PC-3 (cell line): ENCODE measurements at regions not wholly inside any gene's neighbourhood (a gene's known extent, or its start where the extent isn't known, plus 50 kb on each side); places are given as distances from the start of the nearest gene placed in this dataset.
"Not testable (repeated sequence)": the region's sequence is repeated elsewhere in the genome, so short reads cannot be mapped to it uniquely, and the experiment has no call there.

ENCODE experiments used
- ATAC-seq: fragments of 200-7000 bp; cut with Tn5 transposase; 2 replicates; pipeline ENCODE4 v1.9.1; 2020; ENCODE audit warnings: mild to moderate bottlenecking, moderate library complexity
- BruUV-seq: library from RNA; stranded (reverse); fragments of 400-500 nt; replicated peaks from 2 replicates; lab custom pipeline; 2021; lab: Mats Ljungman, UMichigan
- CTCF ChIA-PET: fragments of 300-600 bp; sonication (Branson Sonifier 250); formaldehyde crosslinking; loops from one replicate; lab custom pipeline; 2022; ENCODE audit warnings: antibody characterized with exemption; lab: Charles Lee
- POLR2A ChIA-PET: fragments of 300-600 bp; sonication (Branson Sonifier 250); formaldehyde crosslinking; loops from one replicate; lab custom pipeline; 2022; ENCODE audit warnings: antibody characterized with exemption; ENCODE audit not compliant: unreplicated experiment; lab: Charles Lee
- DNase-seq: peaks from one replicate; pipeline ENCODE4 v3.0.0-alpha.2; 2015
- H2AFZ ChIP-seq: fragments of 300-600 bp; sonication (generic); 2 replicates; pipeline ENCODE4 v1.6.0; 2016; ENCODE audit warnings: antibody characterized with exemption, low read length
- H3F3A ChIP-seq: fragments of 300-600 bp; sonication (generic); one replicate; pipeline ENCODE4 v1.6.0; 2017; ENCODE audit warnings: antibody characterized with exemption, low read length, control low read depth, mild to moderate bottlenecking; ENCODE audit not compliant: unreplicated experiment
- H3K27ac ChIP-seq: fragments of 300-600 bp; sonication (generic); 2 replicates; pipeline ENCODE4 v1.5.1; 2016; ENCODE audit warnings: mild to moderate bottlenecking, low read length
- H3K27me3 ChIP-seq: fragments of 300-600 bp; sonication (generic); 2 replicates; pipeline ENCODE4 v1.6.1; 2016; ENCODE audit warnings: low read length, mixed read lengths
- H3K36me3 ChIP-seq: fragments of 300-600 bp; sonication (generic); 2 replicates; pipeline ENCODE4 v1.6.1; 2016; ENCODE audit warnings: low read depth, mixed run types, low read length, mixed read lengths
- H3K4me1 ChIP-seq: fragments of 300-600 bp; sonication (generic); 2 replicates; pipeline ENCODE4 v1.5.1; 2016; ENCODE audit warnings: low read length; ENCODE audit not compliant: insufficient read depth
- H3K4me2 ChIP-seq: fragments of 300-600 bp; sonication (generic); 2 replicates; pipeline ENCODE4 v1.6.0; 2016; ENCODE audit warnings: low read length
- H3K4me3 ChIP-seq: fragments of 300-600 bp; sonication (generic); 2 replicates; pipeline ENCODE4 v1.5.1; 2016; ENCODE audit warnings: mild to moderate bottlenecking, low read length, mixed read lengths
- H3K79me2 ChIP-seq: fragments of 300-600 bp; sonication (generic); 2 replicates; pipeline ENCODE4 v1.6.1; 2017; ENCODE audit warnings: low read length, mixed read lengths
- H3K9ac ChIP-seq: fragments of 300-600 bp; sonication (generic); 2 replicates; pipeline ENCODE4 v1.6.0; 2016; ENCODE audit warnings: mild to moderate bottlenecking, low read length
- H3K9me2 ChIP-seq: fragments of 300-600 bp; sonication (generic); replicated peaks from 2 replicates; pipeline ENCODE4 v1.6.1; 2016; ENCODE audit warnings: mixed run types, low read length, mixed read lengths
- H3K9me3 ChIP-seq: fragments of 300-600 bp; sonication (generic); 2 replicates; pipeline ENCODE4 v1.6.1; 2016; ENCODE audit warnings: low read length, mixed read lengths
- H4K20me1 ChIP-seq: fragments of 300-600 bp; sonication (generic); 2 replicates; pipeline ENCODE4 v1.6.1; 2016; ENCODE audit warnings: low read length, mixed read lengths
- EZH2 ChIP-seq: fragments of 300-600 bp; sonication (generic); IDR thresholded peaks from one replicate; pipeline ENCODE4 v1.6.1; 2017; ENCODE audit warnings: antibody characterized with exemption, mild to moderate bottlenecking, low read length; ENCODE audit not compliant: unreplicated experiment
- EZH2phosphoT487 ChIP-seq: fragments of 300-600 bp; sonication (generic); IDR thresholded peaks from 2 replicates; pipeline ENCODE4 v1.6.1; 2018; ENCODE audit warnings: mild to moderate bottlenecking, antibody characterized with exemption, low read length, borderline replicate concordance
- intact Hi-C: fragments of 100-400 bp; cut with micrococcal nuclease; formaldehyde crosslinking; loops from 2 replicates; pipeline ENCODE4 v1.9.0; 2023
- TF ChIP-seq, protein P1 (sequence below): fragments of 300-600 bp; sonication (generic); conservative IDR thresholded peaks from 2 replicates; pipeline ENCODE4 v1.5.1; 2017; ENCODE audit warnings: antibody characterized with exemption, low read depth, mild to moderate bottlenecking, low read length

- intact Hi-C loops, H3K9me3 ChIP-seq, H2AFZ ChIP-seq, H3K79me2 ChIP-seq, ATAC-seq, BruUV-seq, H3K27me3 ChIP-seq, H3K4me2 ChIP-seq, H3K9ac ChIP-seq, H3K27ac ChIP-seq, DNase-seq, POLR2A ChIA-PET, H3F3A ChIP-seq, H3K4me3 ChIP-seq, H4K20me1 ChIP-seq, CTCF ChIA-PET, H3K9me2 ChIP-seq, H3K36me3 ChIP-seq: not testable (repeated sequence)
- H3K4me1 ChIP-seq, result peaks cover 17% of the 10 kb centered on the region
Observed at GRCh38 chr16:88262858-88263563, 119.7 kb upstream of the ZNF469 start.

DNA sequence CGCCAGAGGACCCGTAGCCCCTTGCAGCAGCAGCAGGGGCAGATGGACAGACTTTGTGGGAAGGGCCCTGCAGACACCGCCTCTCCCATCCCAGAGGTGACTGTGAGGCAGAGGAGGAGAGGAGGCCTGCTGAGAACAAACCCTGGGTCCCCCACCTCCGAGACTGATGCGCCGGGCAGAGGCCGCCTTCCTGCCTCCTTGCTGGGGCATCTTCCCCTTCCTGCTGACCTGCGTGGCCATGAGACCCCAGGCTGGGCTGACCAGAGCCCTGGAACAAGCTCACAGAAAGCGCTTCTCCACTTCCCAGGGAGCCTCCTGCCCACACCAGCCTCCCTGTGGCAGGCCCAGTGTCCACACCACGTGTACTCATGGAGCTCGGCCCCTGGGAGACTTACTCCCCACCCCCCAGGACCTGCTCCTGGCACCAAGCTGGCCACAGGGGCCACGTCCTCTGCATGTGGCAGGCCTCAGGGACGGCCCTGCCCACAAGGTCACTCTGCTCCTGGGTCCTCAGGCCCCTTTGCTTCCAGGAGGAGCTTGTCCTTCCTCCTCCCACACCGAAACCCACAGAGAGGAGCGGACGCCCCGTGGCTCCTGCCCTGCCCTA, 119.0 kb upstream of the ZNF469 start:
- H3K4me2 ChIP-seq, POLR2A ChIA-PET, H3K36me3 ChIP-seq, H3K79me2 ChIP-seq, H3K27me3 ChIP-seq, H3K9me2 ChIP-seq, H3K9me3 ChIP-seq, H2AFZ ChIP-seq, intact Hi-C loops, H3K9ac ChIP-seq, H4K20me1 ChIP-seq, DNase-seq, H3F3A ChIP-seq, CTCF ChIA-PET, ATAC-seq, H3K27ac ChIP-seq, H3K4me3 ChIP-seq: not testable (repeated sequence)
- BruUV-seq, result TSS peak; percentile 21
- H3K4me1 ChIP-seq, result peaks cover 17% of the 10 kb centered on the region

DNA sequence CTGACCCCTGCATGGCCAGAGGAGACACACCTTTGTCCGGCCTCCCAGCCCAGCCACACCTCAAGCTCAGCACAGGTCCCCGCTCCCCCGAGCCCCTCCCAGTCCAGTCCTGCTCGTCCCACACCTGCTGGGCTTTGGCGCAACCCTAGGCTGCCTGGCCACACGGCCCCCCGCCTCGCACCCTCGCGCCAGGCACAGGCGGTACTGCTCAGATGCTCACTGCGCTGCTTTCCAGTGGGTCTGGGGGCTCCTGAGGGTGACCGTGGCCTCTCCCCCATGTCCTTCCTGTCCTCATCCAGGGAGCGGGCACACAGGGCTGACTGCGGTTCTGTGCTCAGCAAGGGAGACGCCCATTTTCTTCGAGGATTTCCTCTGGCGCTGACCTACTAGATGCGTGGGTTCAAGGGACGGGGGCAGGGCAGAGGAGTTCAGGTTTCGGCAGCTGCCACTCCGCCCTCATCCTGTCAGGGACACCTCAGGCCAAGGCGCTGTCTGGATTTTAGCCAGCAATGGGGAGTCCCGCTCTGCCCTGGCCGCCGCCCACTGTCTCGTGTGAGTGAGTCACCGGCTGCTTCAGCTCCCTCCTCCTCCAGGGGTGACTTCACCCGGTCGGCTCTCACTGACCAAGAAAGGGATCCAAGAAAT, 118.0 kb upstream of the ZNF469 start:
- no peaks in the 10 kb centered on the region for H3K9me3 ChIP-seq
- H3K4me3 ChIP-seq, result peak overlapping the region; percentile 60
- ATAC-seq (peak; percentile 93), DNase-seq (peak; percentile 94)
- no peaks in the 10 kb centered on the region for H3K79me2 ChIP-seq
- no peaks in the 10 kb centered on the region for H3K27me3 ChIP-seq
- H4K20me1 ChIP-seq, result no peaks in the 10 kb centered on the region
- peak overlapping the region; percentile 86 for H3K9ac ChIP-seq
- intact Hi-C loops, result no loop called here
- H3K36me3 ChIP-seq, result no peaks in the 10 kb centered on the region
- BruUV-seq, result no TSS peak
- H3F3A ChIP-seq, result no peaks in the 10 kb centered on the region
- no peak for TF ChIP-seq EZH2phosphoT487
- TF ChIP-seq, protein P1, sequence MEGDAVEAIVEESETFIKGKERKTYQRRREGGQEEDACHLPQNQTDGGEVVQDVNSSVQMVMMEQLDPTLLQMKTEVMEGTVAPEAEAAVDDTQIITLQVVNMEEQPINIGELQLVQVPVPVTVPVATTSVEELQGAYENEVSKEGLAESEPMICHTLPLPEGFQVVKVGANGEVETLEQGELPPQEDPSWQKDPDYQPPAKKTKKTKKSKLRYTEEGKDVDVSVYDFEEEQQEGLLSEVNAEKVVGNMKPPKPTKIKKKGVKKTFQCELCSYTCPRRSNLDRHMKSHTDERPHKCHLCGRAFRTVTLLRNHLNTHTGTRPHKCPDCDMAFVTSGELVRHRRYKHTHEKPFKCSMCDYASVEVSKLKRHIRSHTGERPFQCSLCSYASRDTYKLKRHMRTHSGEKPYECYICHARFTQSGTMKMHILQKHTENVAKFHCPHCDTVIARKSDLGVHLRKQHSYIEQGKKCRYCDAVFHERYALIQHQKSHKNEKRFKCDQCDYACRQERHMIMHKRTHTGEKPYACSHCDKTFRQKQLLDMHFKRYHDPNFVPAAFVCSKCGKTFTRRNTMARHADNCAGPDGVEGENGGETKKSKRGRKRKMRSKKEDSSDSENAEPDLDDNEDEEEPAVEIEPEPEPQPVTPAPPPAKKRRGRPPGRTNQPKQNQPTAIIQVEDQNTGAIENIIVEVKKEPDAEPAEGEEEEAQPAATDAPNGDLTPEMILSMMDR, result no peak
- no peak for TF ChIP-seq EZH2
- H3K27ac ChIP-seq, result peak overlapping the region; percentile 70
- peak overlapping the region; percentile 86 for H3K4me2 ChIP-seq
- CTCF ChIA-PET, result no interaction called here
- peaks cover 14% of the 10 kb centered on the region for H3K4me1 ChIP-seq
- POLR2A ChIA-PET, result no interaction called here
- no peaks in the 10 kb centered on the region for H3K9me2 ChIP-seq
- H2AFZ ChIP-seq, result peak overlapping the region; percentile 60; the same call in 1 of the 2 replicates

DNA sequence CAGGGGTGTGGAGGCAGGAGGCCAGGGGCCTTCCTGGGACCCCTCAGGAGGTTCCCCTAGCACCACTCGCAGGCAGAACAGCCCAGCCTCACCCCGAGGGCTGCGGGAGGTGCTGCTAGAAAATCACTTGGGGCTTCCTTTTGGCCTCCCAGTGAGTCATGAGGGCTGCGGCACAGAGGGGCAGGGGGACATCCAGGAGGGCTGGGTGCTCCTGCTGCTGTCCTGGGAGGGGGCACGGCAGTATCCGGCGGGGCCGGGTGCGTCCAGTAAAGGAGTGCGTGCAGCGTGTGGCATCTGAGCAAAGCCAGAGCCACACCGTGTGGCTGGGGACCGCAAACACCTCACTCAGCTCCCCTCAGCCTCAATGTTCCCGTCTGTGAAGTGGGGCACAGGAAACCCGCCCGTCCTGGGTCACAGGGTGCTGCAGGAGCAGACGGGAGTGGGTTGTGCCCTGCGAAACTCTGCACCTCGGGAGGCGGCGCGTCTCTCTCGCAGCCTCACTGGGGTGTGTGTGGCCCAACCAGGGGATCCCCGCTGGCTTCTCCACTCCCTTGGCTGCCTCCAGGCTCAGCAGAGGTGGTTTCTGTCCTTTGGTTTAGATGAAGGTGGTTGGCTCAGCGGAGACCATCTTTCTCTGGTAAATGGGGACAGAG, 117.3 kb upstream of the ZNF469 start:
- H3K27me3 ChIP-seq, H3K36me3 ChIP-seq, H4K20me1 ChIP-seq, intact Hi-C loops, CTCF ChIA-PET, H3F3A ChIP-seq, ATAC-seq, H3K4me3 ChIP-seq, H3K9me3 ChIP-seq, H2AFZ ChIP-seq, H3K9me2 ChIP-seq, POLR2A ChIA-PET, DNase-seq, H3K79me2 ChIP-seq: not testable (repeated sequence)
- Histone ChIP-seq H3K4me2 (peak overlapping the region; percentile 86), H3K27ac (peak overlapping the region; percentile 28), H3K9ac (peak overlapping the region; percentile 71), H3K4me1 (peaks cover 14% of the 10 kb centered on the region)
- BruUV-seq, result TSS peak; percentile 87

- BruUV-seq, CTCF ChIA-PET, H3K4me3 ChIP-seq, H3K27ac ChIP-seq, H3K9me2 ChIP-seq, H3K36me3 ChIP-seq, ATAC-seq, H3K27me3 ChIP-seq, H3K4me2 ChIP-seq, DNase-seq, H3K79me2 ChIP-seq, H3K9ac ChIP-seq, H3F3A ChIP-seq, POLR2A ChIA-PET, intact Hi-C loops, H2AFZ ChIP-seq, H4K20me1 ChIP-seq, H3K9me3 ChIP-seq: not testable (repeated sequence)
- peaks cover 14% of the 10 kb centered on the region for H3K4me1 ChIP-seq
Observed at GRCh38 chr16:88266036-88266435, 116.7 kb upstream of the ZNF469 start.
